Stimulated activated naive B cell treated with anti-CD40 and anti-IgM and Interleukin-4, amounts not matched to agents 10 μg/mL and 1 μg/mL and 100 μg/mL, for 72 hours (primary cell): ENCODE measurements at regions not wholly inside any gene's neighbourhood (a gene's known extent, or its start where the extent isn't known, plus 50 kb on each side); places are given as distances from the start of the nearest gene placed in this dataset.
"Not testable (repeated sequence)": the region's sequence is repeated elsewhere in the genome, so short reads cannot be mapped to it uniquely, and the experiment has no call there.

Experiments used
- ATAC-seq, 2 donors: fragments of 150-1000 bp; cut with Tn5 transposase; replicated peaks; 2 replicates each; pipeline ENCODE4 v1.10.0; 2021; ENCODE audit warnings: moderate library complexity in 1 of 2
- DNase-seq: peaks from one replicate; pipeline ENCODE4 v3.0.0; 2021
- H3K27ac Mint-ChIP-seq: one replicate; pipeline ENCODE4 v1.8.0; 2022; ENCODE audit warnings: mild to moderate bottlenecking, mixed read lengths
- H3K27me3 Mint-ChIP-seq, 2 donors: one replicate each; pipeline ENCODE4 v1.8.0; 2022; ENCODE audit warnings: mixed read lengths in 2 of 2
- H3K36me3 Mint-ChIP-seq, 2 donors: one replicate each; pipeline ENCODE4 v1.8.0; 2022; ENCODE audit warnings: mixed read lengths in 2 of 2, mild to moderate bottlenecking in 1 of 2
- H3K4me1 Mint-ChIP-seq, 2 donors: one replicate each; pipeline ENCODE4 v1.8.0; 2022; ENCODE audit warnings: mixed read lengths in 2 of 2, mild to moderate bottlenecking in 1 of 2
- H3K4me3 Mint-ChIP-seq, 2 donors: one replicate each; pipeline ENCODE4 v1.8.0; 2022; ENCODE audit warnings: mild to moderate bottlenecking in 2 of 2, mixed read lengths in 2 of 2, moderate library complexity in 1 of 2
- H3K9me3 Mint-ChIP-seq, 2 donors: one replicate each; pipeline ENCODE4 v1.8.0; 2022; ENCODE audit warnings: mixed read lengths in 2 of 2, mild to moderate bottlenecking in 1 of 2

GRCh38 chrY:19644889-19645638 lies 99.5 kb downstream of the KDM5D start:
- Mint-ChIP-seq H3K27me3 (no peaks in the 10 kb centered on the region), H3K36me3 (peaks cover 0 to 2% of the 10 kb centered on the region in 2 donors), H3K4me1 (no peaks in the 10 kb centered on the region), H3K4me3 (no peak overlapping the region), H3K9me3 (peaks cover 0 to 3% of the 10 kb centered on the region in 2 donors), H3K27ac (no peak overlapping the region)
- DNase-seq (no peak), ATAC-seq (no peak)

DNA sequence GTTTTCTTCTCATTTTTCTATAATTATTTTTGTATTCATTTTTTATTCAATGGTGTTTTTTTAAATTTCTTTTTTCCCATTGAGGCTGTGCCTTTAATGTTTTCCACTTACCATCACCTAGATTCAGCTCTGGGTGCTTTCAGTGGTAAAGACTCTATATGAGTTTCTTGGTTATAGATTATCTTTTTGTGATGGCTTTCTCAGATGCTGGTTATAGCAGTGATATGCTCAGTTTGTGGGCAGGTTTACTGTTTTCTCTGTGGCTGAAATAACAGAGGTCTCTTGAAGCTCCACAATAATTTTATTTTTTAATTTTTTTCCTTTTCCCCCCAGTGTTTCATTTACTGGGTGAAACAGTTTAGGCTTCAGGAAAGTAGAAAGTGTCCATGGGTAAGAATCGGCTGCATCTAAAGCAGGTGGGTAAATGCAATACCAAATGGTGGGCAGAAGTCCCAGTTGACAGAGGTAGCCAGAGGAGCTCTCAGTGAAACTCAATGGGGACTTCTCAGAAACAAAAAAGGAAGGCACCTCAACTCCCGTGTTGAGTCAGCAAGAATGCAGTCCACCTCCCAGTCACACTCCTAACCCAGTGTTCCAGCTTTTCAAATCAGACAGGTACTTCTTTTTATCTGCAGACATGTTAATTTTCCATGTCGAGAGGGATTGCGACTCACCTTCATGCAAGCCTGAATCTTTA lies 106.7 kb downstream of the KDM5D start:
- no peaks in the 10 kb centered on the region for H3K4me1 Mint-ChIP-seq
- H3K36me3 Mint-ChIP-seq, result peaks cover 0 to 8% of the 10 kb centered on the region in 2 donors
- H3K4me3 Mint-ChIP-seq, result no peak overlapping the region
- H3K27ac Mint-ChIP-seq, result no peak overlapping the region
- ATAC-seq, result no peak
- DNase-seq, result no peak
- H3K9me3 Mint-ChIP-seq, result peaks cover 0 to 6% of the 10 kb centered on the region in 2 donors
- no peaks in the 10 kb centered on the region for H3K27me3 Mint-ChIP-seq

DNA sequence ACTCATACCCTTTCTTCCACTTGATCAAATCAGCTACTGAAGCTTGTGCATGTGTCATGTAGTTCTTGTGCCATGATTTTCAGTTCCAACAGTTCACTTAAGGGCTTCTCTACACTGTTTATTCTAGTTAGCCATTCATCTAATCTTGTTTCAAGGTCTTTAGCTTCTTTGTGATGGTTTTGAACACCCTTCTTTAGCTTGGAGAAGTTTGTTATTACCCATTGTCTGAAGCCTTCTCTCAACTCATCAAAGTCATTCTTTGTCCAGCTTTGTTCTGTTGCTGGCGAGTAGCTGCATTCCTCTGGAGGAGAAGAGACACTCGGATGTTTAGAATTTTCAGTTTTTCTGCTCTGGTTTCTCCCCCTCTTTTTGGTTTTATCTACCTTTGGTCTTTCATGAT lies 115.6 kb downstream of the KDM5D start:
- H3K4me3 Mint-ChIP-seq, result no peak overlapping the region
- peaks cover 0 to 7% of the 10 kb centered on the region in 2 donors for H3K9me3 Mint-ChIP-seq

GRCh38 chrY:19622392-19622791 lies 122.1 kb downstream of the KDM5D start:
- Mint-ChIP-seq H3K4me3 (no peak overlapping the region), H3K4me1 (no peaks in the 10 kb centered on the region), H3K36me3 (no peaks in the 10 kb centered on the region), H3K27ac (no peak overlapping the region), H3K27me3 (peaks cover 0 to 6% of the 10 kb centered on the region in 2 donors), H3K9me3 (no peaks in the 10 kb centered on the region)
- no peak for DNase-seq
- ATAC-seq, result no peak

More for the DNA sequence above, 115.6 kb downstream of the KDM5D start:
- Mint-ChIP-seq H3K27ac (no peak overlapping the region), H3K36me3 (no peaks in the 10 kb centered on the region), H3K27me3 (peaks cover 0 to 6% of the 10 kb centered on the region in 2 donors), H3K4me1 (no peaks in the 10 kb centered on the region)
- no peak for ATAC-seq
- no peak for DNase-seq

- ATAC-seq, result no peak
- Mint-ChIP-seq H3K36me3 (no peaks in the 10 kb centered on the region), H3K4me3 (no peak overlapping the region), H3K4me1 (no peaks in the 10 kb centered on the region), H3K27ac (no peak overlapping the region), H3K27me3 (peaks cover 0 to under 1% of the 10 kb centered on the region in 2 donors), H3K9me3 (no peaks in the 10 kb centered on the region)
- no peak for DNase-seq
Observed at GRCh38 chrY:19621756-19622155, 122.8 kb downstream of the KDM5D start.

GRCh38 chrY:19601113-19601512 lies 143.4 kb downstream of the KDM5D start:
- DNase-seq (no peak), ATAC-seq (no peak)
- H3K27ac Mint-ChIP-seq, result no peak overlapping the region
- peaks cover 0 to 9% of the 10 kb centered on the region in 2 donors for H3K36me3 Mint-ChIP-seq
- no peak overlapping the region for H3K4me3 Mint-ChIP-seq
- peaks cover 0 to 10% of the 10 kb centered on the region in 2 donors for H3K4me1 Mint-ChIP-seq
- H3K9me3 Mint-ChIP-seq, result no peaks in the 10 kb centered on the region
- H3K27me3 Mint-ChIP-seq, result no peaks in the 10 kb centered on the region

DNA sequence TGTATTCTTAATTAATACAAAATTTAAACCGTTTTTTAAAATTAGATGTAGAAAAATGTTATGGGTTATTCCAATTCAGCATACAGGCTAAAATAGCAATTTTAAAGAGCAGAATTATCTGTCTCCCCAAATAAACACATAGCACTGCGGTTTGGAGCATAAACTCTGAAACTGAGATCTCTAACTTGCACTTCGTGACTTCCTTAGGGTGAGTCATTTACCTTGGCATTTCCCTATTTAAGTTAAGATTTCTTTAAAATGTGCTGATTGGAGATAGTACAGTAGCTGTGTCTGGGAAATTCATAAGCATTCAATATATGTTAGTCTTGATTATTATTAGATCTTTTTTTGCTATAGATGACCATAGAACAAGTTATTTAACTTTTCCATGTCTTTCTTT lies 143.8 kb downstream of the KDM5D start:
- DNase-seq (no peak), ATAC-seq (no peak)
- peaks cover 0 to 9% of the 10 kb centered on the region in 2 donors for H3K36me3 Mint-ChIP-seq
- H3K27me3 Mint-ChIP-seq, result no peaks in the 10 kb centered on the region
- no peak overlapping the region for H3K27ac Mint-ChIP-seq
- H3K4me1 Mint-ChIP-seq, result peaks cover 0 to 10% of the 10 kb centered on the region in 2 donors
- H3K9me3 Mint-ChIP-seq, result no peaks in the 10 kb centered on the region
- H3K4me3 Mint-ChIP-seq, result no peak overlapping the region

DNA sequence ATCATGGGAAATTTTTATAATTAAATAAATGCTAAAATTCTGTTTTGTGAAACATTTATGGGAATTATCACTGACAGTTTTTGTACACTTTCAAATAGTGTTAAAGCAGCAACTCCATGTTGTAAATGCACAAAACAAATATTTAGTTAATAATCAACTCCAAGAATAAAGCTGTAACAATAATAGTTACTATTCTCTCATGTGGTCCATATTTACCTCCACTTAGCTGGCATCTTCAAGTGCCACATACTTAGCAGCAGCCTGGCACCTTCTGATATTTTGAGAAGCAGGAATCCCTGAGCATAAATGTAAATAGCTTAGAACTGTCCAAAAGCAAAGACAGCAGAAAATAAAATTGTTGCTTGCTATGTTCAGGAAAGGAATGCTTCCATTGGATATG lies 154.3 kb downstream of the KDM5D start:
- DNase-seq, result no peak
- peaks cover 0 to under 1% of the 10 kb centered on the region in 2 donors for H3K4me1 Mint-ChIP-seq
- no peak overlapping the region for H3K4me3 Mint-ChIP-seq
- no peaks in the 10 kb centered on the region for H3K9me3 Mint-ChIP-seq
- H3K36me3 Mint-ChIP-seq, result peaks cover 0 to 5% of the 10 kb centered on the region in 2 donors
- H3K27me3 Mint-ChIP-seq, result no peaks in the 10 kb centered on the region
- no peak overlapping the region for H3K27ac Mint-ChIP-seq
- ATAC-seq, result no peak

- no peak overlapping the region for H3K27ac Mint-ChIP-seq
- H3K4me3 Mint-ChIP-seq, result no peak overlapping the region
- ATAC-seq (no peak), DNase-seq (no peak)
- H3K9me3 Mint-ChIP-seq, result no peaks in the 10 kb centered on the region
- H3K4me1 Mint-ChIP-seq, result peaks cover 0 to 7% of the 10 kb centered on the region in 2 donors
- H3K27me3 Mint-ChIP-seq, result no peaks in the 10 kb centered on the region
- peaks cover 0 to 11% of the 10 kb centered on the region in 2 donors for H3K36me3 Mint-ChIP-seq
Observed at GRCh38 chrY:19589664-19590063, 154.9 kb downstream of the KDM5D start.

DNA sequence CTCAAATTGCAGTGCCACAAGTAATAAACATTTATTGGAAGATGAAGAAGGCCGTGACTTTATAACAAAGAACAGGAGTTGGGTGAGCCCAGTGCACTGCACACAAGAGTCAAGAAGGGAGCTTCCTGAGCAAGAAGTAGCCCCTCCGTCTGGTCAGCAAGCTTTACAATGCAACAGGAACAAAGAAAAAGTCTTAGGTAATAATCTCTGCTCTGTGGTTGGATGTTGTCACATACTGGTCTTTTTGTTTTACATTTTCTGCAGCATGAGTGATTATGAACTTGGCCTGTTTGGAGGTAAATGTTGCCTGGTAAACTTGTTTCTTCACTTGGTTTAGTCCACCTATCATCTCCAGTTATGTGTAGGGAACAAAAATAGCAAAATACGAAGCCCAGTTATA lies 157.2 kb downstream of the KDM5D start:
- Mint-ChIP-seq H3K9me3 (no peaks in the 10 kb centered on the region), H3K4me3 (no peak overlapping the region), H3K36me3 (peaks cover 0 to 12% of the 10 kb centered on the region in 2 donors), H3K4me1 (peaks cover 0 to 18% of the 10 kb centered on the region in 2 donors), H3K27ac (no peak overlapping the region), H3K27me3 (no peaks in the 10 kb centered on the region)
- DNase-seq, result no peak
- ATAC-seq, result no peak

- not testable (repeated sequence) for H3K9me3 Mint-ChIP-seq, H3K27ac Mint-ChIP-seq, H3K4me3 Mint-ChIP-seq, DNase-seq, H3K27me3 Mint-ChIP-seq, ATAC-seq
- H3K36me3 Mint-ChIP-seq, result peaks cover 0 to 19% of the 10 kb centered on the region in 2 donors
- H3K4me1 Mint-ChIP-seq, result peaks cover 0 to 34% of the 10 kb centered on the region in 2 donors
Observed at GRCh38 chrY:19580990-19581389, 163.5 kb downstream of the KDM5D start.

GRCh38 chrY:19578281-19578874 lies 166.1 kb downstream of the KDM5D start:
- ATAC-seq, result no peak
- Mint-ChIP-seq H3K27ac (no peak overlapping the region), H3K36me3 (peaks cover 0 to 10% of the 10 kb centered on the region in 2 donors), H3K27me3 (no peaks in the 10 kb centered on the region), H3K4me1 (peaks cover 0 to 26% of the 10 kb centered on the region in 2 donors), H3K9me3 (no peaks in the 10 kb centered on the region), H3K4me3 (no peak overlapping the region)
- DNase-seq, result no peak

DNA sequence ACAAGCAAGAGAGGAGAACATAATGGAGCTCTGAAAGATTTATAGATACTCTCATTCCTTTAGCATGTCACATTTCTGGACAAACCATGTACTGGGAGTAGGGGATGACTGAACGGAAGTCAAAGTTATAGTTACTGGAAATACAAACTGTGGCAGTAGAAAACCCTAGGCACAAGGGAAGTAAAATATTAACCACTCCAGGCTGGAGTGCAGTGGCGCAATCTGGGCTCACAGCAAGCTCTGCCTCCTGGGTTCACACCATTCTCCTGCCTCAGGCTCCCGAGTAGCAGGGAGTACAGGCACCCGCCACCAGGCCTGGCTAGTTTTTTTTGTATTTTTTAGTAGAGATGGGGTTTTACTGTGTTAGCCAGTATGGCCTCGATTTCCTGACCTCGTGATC lies 167.3 kb downstream of the KDM5D start:
- DNase-seq (no peak), ATAC-seq (no peak)
- no peak overlapping the region for H3K27ac Mint-ChIP-seq
- no peaks in the 10 kb centered on the region for H3K9me3 Mint-ChIP-seq
- H3K36me3 Mint-ChIP-seq, result peaks cover 0 to 13% of the 10 kb centered on the region in 2 donors
- H3K27me3 Mint-ChIP-seq, result no peaks in the 10 kb centered on the region
- no peak overlapping the region for H3K4me3 Mint-ChIP-seq
- peaks cover 0 to 29% of the 10 kb centered on the region in 2 donors for H3K4me1 Mint-ChIP-seq

- Mint-ChIP-seq H3K36me3 (peaks cover 0 to 5% of the 10 kb centered on the region in 2 donors), H3K27ac (no peak overlapping the region)
Observed at GRCh38 chrY:19574939-19575338, 169.6 kb downstream of the KDM5D start.

More at GRCh38 chrY:19574939-19575338, 169.6 kb downstream of the KDM5D start:
- H3K4me1 Mint-ChIP-seq, result peaks cover 0 to 36% of the 10 kb centered on the region in 2 donors
- no peak overlapping the region for H3K4me3 Mint-ChIP-seq
- no peak for DNase-seq
- H3K27me3 Mint-ChIP-seq, result no peaks in the 10 kb centered on the region
- H3K9me3 Mint-ChIP-seq, result no peaks in the 10 kb centered on the region
- no peak for ATAC-seq
